ENCODE measurements at regions not wholly inside any gene's neighbourhood (a gene's known extent, or its start where the extent isn't known, plus 50 kb on each side); places are given as distances from the start of the nearest gene placed in this dataset.

GRCh38 chr13:76690611-76691010 lies 195.6 kb downstream of the KCTD12 start:
- FAIRE-seq (no peak), DNase-seq (ENCODE audit: insufficient read length, low spot score) (no peak)
- TF ChIP-seq, protein P1, sequence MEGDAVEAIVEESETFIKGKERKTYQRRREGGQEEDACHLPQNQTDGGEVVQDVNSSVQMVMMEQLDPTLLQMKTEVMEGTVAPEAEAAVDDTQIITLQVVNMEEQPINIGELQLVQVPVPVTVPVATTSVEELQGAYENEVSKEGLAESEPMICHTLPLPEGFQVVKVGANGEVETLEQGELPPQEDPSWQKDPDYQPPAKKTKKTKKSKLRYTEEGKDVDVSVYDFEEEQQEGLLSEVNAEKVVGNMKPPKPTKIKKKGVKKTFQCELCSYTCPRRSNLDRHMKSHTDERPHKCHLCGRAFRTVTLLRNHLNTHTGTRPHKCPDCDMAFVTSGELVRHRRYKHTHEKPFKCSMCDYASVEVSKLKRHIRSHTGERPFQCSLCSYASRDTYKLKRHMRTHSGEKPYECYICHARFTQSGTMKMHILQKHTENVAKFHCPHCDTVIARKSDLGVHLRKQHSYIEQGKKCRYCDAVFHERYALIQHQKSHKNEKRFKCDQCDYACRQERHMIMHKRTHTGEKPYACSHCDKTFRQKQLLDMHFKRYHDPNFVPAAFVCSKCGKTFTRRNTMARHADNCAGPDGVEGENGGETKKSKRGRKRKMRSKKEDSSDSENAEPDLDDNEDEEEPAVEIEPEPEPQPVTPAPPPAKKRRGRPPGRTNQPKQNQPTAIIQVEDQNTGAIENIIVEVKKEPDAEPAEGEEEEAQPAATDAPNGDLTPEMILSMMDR (IDR thresholded peaks at IDR 0.05; ENCODE audit: insufficient read depth, missing control alignments): no peak

GRCh38 chr13:76687467-76687866 lies 198.7 kb downstream of the KCTD12 start:
- no peak for DNase-seq (ENCODE audit: insufficient read length, low spot score)
- TF ChIP-seq, protein P1 (IDR thresholded peaks at IDR 0.05; ENCODE audit: insufficient read depth, missing control alignments): no peak
- no peak for FAIRE-seq

DNA sequence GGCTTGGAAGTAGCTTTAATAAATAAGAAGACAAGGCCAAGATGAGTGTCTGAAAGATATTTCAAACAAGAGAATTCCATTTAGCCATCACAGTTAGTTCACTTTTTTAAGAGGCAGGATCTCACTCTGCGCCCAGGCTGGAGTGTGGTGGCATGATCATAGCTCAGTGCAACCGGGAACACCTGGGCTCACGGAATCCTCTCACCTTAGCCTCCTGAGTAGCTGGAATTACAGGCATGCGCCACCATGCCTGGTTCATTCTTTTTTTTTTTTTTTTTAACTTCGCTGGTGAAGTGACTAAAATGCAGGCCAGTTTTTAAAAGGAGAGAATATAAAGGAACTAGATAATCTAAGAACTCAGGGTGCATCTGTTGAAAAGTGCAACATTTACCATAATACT lies 200.3 kb downstream of the KCTD12 start:
- TF ChIP-seq, protein P1 (IDR thresholded peaks at IDR 0.05; ENCODE audit: insufficient read depth, missing control alignments): no peak
- FAIRE-seq: no peak
- no peak for DNase-seq (ENCODE audit: insufficient read length, low spot score)

GRCh38 chr13:76684336-76684735 lies 201.9 kb downstream of the KCTD12 start:
- peak; percentile 6 for FAIRE-seq
- DNase-seq (ENCODE audit: insufficient read length, low spot score): no peak
- TF ChIP-seq, protein P1 (IDR thresholded peaks at IDR 0.05; ENCODE audit: insufficient read depth, missing control alignments): no peak

DNA sequence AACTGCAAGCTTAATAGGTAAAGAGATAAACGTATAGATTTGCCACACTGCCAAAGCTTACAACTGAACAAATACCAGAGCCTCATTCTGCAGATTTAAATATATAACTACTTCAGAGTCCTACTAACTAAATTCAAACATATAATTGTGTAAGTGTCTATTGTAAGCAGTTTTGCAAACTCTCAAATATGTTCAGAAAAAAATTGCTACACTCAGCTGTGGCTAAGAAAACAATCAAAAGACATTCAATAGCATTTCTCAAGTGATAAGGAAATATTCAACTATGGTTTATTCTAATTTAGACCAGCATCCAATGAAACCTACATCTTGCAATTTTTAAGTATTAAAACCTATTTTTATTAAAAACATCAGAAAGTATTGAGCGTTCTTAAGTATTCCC lies 202.4 kb downstream of the KCTD12 start:
- FAIRE-seq (no peak), DNase-seq (ENCODE audit: insufficient read length, low spot score) (no peak)
- TF ChIP-seq, protein P1 (IDR thresholded peaks at IDR 0.05; ENCODE audit: insufficient read depth, missing control alignments): no peak

DNA sequence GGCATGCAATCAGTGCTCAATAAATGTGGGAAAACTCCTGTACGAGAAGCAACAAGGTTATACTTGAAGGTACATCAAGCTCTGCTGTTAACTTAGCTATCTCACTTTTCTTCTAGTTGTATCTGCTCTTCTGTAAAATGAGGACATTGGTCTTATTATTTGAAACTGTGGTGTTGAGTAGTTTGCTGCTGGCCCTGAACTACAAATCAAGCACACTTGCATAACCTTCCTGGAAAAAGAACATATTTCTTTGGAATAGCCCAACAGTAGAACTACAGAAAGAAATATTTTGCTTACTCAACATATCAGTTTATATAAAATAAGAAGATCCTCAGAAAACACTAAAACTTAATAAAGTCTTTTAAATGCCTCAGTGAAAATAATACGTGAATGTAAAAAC lies 203.0 kb downstream of the KCTD12 start:
- FAIRE-seq: no peak
- DNase-seq (ENCODE audit: insufficient read length, low spot score): no peak
- TF ChIP-seq, protein P1 (IDR thresholded peaks at IDR 0.05; ENCODE audit: insufficient read depth, missing control alignments): no peak

- DNase-seq (ENCODE audit: insufficient read length, low spot score) (no peak), FAIRE-seq (no peak)
- TF ChIP-seq, protein P1 (IDR thresholded peaks at IDR 0.05; ENCODE audit: insufficient read depth, missing control alignments): no peak
These were observed 206.1 kb downstream of the KCTD12 start for GRCh38 chr13:76680112-76680511.
